Lower leg skin (tissue), 3 donors: ENCODE measurements at regions not wholly inside any gene's neighbourhood (a gene's known extent, or its start where the extent isn't known, plus 50 kb on each side); places are given as distances from the start of the nearest gene placed in this dataset.

Experiments
- CTCF ChIP-seq, 3 donors: fragments of 450-650 bp; IDR thresholded peaks; one replicate each; pipeline ENCODE4 v1.5.1; 2016; ENCODE audit warnings: antibody characterized with exemption in 3 of 3, mild to moderate bottlenecking in 3 of 3, moderate library complexity in 2 of 3
- POLR2A ChIP-seq, 2 donors: fragments of 450-650 bp; IDR thresholded peaks; one replicate each; pipeline ENCODE4 v1.6.1; 2016 to 2017; ENCODE audit warnings: antibody characterized with exemption in 2 of 2, mild to moderate bottlenecking in 1 of 2, moderate library complexity in 1 of 2

GRCh38 chr2:226286916-226287315 is 512.7 kb downstream of the IRS1 start:
- TF ChIP-seq CTCF (IDR thresholded peaks at IDR 0.05) (no peak), POLR2A (IDR thresholded peaks at IDR 0.05) (no peak)
